ENCODE measurements at regions not wholly inside any gene's neighbourhood (a gene's known extent, or its start where the extent isn't known, plus 50 kb on each side); places are given as distances from the start of the nearest gene placed in this dataset.

- TF ChIP-seq, protein P1, sequence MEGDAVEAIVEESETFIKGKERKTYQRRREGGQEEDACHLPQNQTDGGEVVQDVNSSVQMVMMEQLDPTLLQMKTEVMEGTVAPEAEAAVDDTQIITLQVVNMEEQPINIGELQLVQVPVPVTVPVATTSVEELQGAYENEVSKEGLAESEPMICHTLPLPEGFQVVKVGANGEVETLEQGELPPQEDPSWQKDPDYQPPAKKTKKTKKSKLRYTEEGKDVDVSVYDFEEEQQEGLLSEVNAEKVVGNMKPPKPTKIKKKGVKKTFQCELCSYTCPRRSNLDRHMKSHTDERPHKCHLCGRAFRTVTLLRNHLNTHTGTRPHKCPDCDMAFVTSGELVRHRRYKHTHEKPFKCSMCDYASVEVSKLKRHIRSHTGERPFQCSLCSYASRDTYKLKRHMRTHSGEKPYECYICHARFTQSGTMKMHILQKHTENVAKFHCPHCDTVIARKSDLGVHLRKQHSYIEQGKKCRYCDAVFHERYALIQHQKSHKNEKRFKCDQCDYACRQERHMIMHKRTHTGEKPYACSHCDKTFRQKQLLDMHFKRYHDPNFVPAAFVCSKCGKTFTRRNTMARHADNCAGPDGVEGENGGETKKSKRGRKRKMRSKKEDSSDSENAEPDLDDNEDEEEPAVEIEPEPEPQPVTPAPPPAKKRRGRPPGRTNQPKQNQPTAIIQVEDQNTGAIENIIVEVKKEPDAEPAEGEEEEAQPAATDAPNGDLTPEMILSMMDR (conservative IDR thresholded peaks at IDR 0.05; ENCODE audit: low read depth, low read length): no peak
- TF ChIP-seq EZH2 (IDR thresholded peaks at IDR 0.05; ENCODE audit: borderline replicate concordance, low read depth, low read length, poor library complexity, severe bottlenecking): no peak
Observed at GRCh38 chr2:234289834-234290590, 206.9 kb downstream of the ARL4C start.
